RWPE2 (cell line): ENCODE measurements at regions not wholly inside any gene's neighbourhood (a gene's known extent, or its start where the extent isn't known, plus 50 kb on each side); places are given as distances from the start of the nearest gene placed in this dataset.

Experiments
- ATAC-seq: fragments of 200-7000 bp; cut with Tn5 transposase; 3 replicates; pipeline ENCODE4 v1.9.1; 2021; ENCODE audit warnings: low read depth
- DNase-seq: peaks from one replicate; pipeline ENCODE4 v3.0.0-alpha.2; 2020; ENCODE audit warnings: low spot score
- H3K27ac ChIP-seq: fragments of 450-650 bp; 2 replicates; pipeline ENCODE4 v1.5.1; 2017; ENCODE audit warnings: mild to moderate bottlenecking; ENCODE audit not compliant: poor library complexity, severe bottlenecking
- H3K27me3 ChIP-seq: fragments of 250-450 bp; sonication (Bioruptor Pico); 2 replicates; pipeline ENCODE4 v1.5.1; 2021; ENCODE audit warnings: mild to moderate bottlenecking, moderate library complexity; ENCODE audit not compliant: insufficient read depth, poor library complexity, severe bottlenecking
- H3K36me3 ChIP-seq: fragments of 250-450 bp; sonication (Bioruptor Pico); 2 replicates; pipeline ENCODE4 v1.5.1; 2020; ENCODE audit warnings: low read depth, mild to moderate bottlenecking, moderate library complexity
- H3K4me1 ChIP-seq: fragments of 250-450 bp; sonication (Bioruptor Pico); 2 replicates; pipeline ENCODE4 v1.5.1; 2021; ENCODE audit warnings: mild to moderate bottlenecking, moderate library complexity; ENCODE audit not compliant: insufficient read depth, poor library complexity, severe bottlenecking
- H3K4me3 ChIP-seq: fragments of 250-450 bp; sonication (Bioruptor Pico); 2 replicates; pipeline ENCODE4 v1.5.1; 2021; ENCODE audit warnings: mild to moderate bottlenecking, moderate library complexity; ENCODE audit not compliant: severe bottlenecking
- H3K9me3 ChIP-seq: fragments of 250-450 bp; sonication (Bioruptor Pico); 2 replicates; pipeline ENCODE4 v1.5.1; 2021; ENCODE audit warnings: mild to moderate bottlenecking, moderate library complexity; ENCODE audit not compliant: severe bottlenecking
- CTCF ChIP-seq: fragments of 450-650 bp; IDR thresholded peaks from one replicate; pipeline ENCODE4 v1.5.1; 2017; ENCODE audit warnings: mild to moderate bottlenecking, moderate library complexity; ENCODE audit not compliant: poor library complexity, severe bottlenecking

GRCh38 chr7:153130052-153130451 lies 370.5 kb downstream of the ACTR3B start:
- Histone ChIP-seq H3K27me3 (no peaks in the 10 kb centered on the region), H3K36me3 (no peaks in the 10 kb centered on the region), H3K4me3 (no peak overlapping the region), H3K9me3 (peaks cover 4% of the 10 kb centered on the region), H3K4me1 (no peaks in the 10 kb centered on the region), H3K27ac (no peak overlapping the region)
- DNase-seq (no peak), ATAC-seq (no peak)
- no peak for TF ChIP-seq CTCF

GRCh38 chr7:153151766-153152165 lies 392.2 kb downstream of the ACTR3B start:
- no peak overlapping the region for H3K27ac ChIP-seq
- no peaks in the 10 kb centered on the region for H3K4me1 ChIP-seq
- H3K27me3 ChIP-seq, result no peaks in the 10 kb centered on the region
- no peak overlapping the region for H3K4me3 ChIP-seq
- peaks cover 8% of the 10 kb centered on the region for H3K9me3 ChIP-seq
- DNase-seq, result no peak
- no peaks in the 10 kb centered on the region for H3K36me3 ChIP-seq
- no peak for ATAC-seq
- no peak for TF ChIP-seq CTCF

GRCh38 chr7:153152801-153153422 lies 393.4 kb downstream of the ACTR3B start:
- no peak for DNase-seq

GRCh38 chr7:153158149-153158548 lies 398.6 kb downstream of the ACTR3B start:
- no peak for DNase-seq
- no peak for TF ChIP-seq CTCF
- Histone ChIP-seq H3K36me3 (no peaks in the 10 kb centered on the region), H3K27me3 (no peaks in the 10 kb centered on the region), H3K4me3 (no peak overlapping the region), H3K9me3 (peaks cover 3% of the 10 kb centered on the region), H3K27ac (no peak overlapping the region), H3K4me1 (no peaks in the 10 kb centered on the region)
- no peak for ATAC-seq

More at GRCh38 chr7:153152801-153153422, 393.4 kb downstream of the ACTR3B start:
- no peaks in the 10 kb centered on the region for H3K36me3 ChIP-seq
- no peaks in the 10 kb centered on the region for H3K27me3 ChIP-seq
- H3K4me3 ChIP-seq, result no peak overlapping the region
- H3K9me3 ChIP-seq, result peaks cover 8% of the 10 kb centered on the region
- H3K4me1 ChIP-seq, result no peaks in the 10 kb centered on the region
- H3K27ac ChIP-seq, result no peak overlapping the region
- TF ChIP-seq CTCF, result no peak
- ATAC-seq, result no peak

- no peaks in the 10 kb centered on the region for H3K27me3 ChIP-seq
- no peak for ATAC-seq
Measured at GRCh38 chr7:153170287-153170686, 410.7 kb downstream of the ACTR3B start.

More at GRCh38 chr7:153170287-153170686, 410.7 kb downstream of the ACTR3B start:
- Histone ChIP-seq H3K27ac (no peak overlapping the region), H3K9me3 (no peaks in the 10 kb centered on the region), H3K36me3 (no peaks in the 10 kb centered on the region), H3K4me1 (no peaks in the 10 kb centered on the region), H3K4me3 (no peak overlapping the region)
- DNase-seq, result no peak
- TF ChIP-seq CTCF, result no peak
